GM18508 (cell line): ENCODE measurements at regions not wholly inside any gene's neighbourhood (a gene's known extent, or its start where the extent isn't known, plus 50 kb on each side); places are given as distances from the start of the nearest gene placed in this dataset.

Experiments used
- ATAC-seq: cut with Tn5 transposase; IDR thresholded peaks from one replicate; pipeline ENCODE4 v1.9.1; 2021; ENCODE audit warnings: moderate number of reproducible peaks; ENCODE audit not compliant: insufficient read depth, unreplicated experiment

- ATAC-seq: no peak
Measured at GRCh38 chr10:3016016-3016415, 51.3 kb upstream of the PFKP start.

- ATAC-seq: no peak
Measured at GRCh38 chr10:3014968-3015367, 52.4 kb upstream of the PFKP start.

- ATAC-seq: no peak
Measured at GRCh38 chr10:3012223-3012622, 55.1 kb upstream of the PFKP start.

- no peak for ATAC-seq
Measured at GRCh38 chr10:3010816-3011460, 56.4 kb upstream of the PFKP start.

- ATAC-seq: no peak
Measured at GRCh38 chr10:3010334-3010733, 57.0 kb upstream of the PFKP start.

GRCh38 chr10:3009341-3009740, 58.0 kb upstream of the PFKP start:
- no peak for ATAC-seq

GRCh38 chr10:3008518-3009195, 58.7 kb upstream of the PFKP start:
- ATAC-seq: no peak

GRCh38 chr10:3006607-3007006, 60.7 kb upstream of the PFKP start:
- no peak for ATAC-seq

- no peak for ATAC-seq
Measured at GRCh38 chr10:3006093-3006492, 61.3 kb upstream of the PFKP start.

GRCh38 chr10:3002304-3002703, 65.0 kb upstream of the PFKP start:
- ATAC-seq: no peak

- ATAC-seq: no peak
Measured at GRCh38 chr10:3000048-3000447, 67.3 kb upstream of the PFKP start.

GRCh38 chr10:2994221-2994961, 73.0 kb upstream of the PFKP start:
- ATAC-seq: no peak

GRCh38 chr10:2993636-2994035, 73.7 kb upstream of the PFKP start:
- ATAC-seq: no peak

GRCh38 chr10:2992401-2993198, 74.7 kb upstream of the PFKP start:
- no peak for ATAC-seq

- no peak for ATAC-seq
Measured at GRCh38 chr10:2990764-2991163, 76.6 kb upstream of the PFKP start.

- no peak for ATAC-seq
Measured at GRCh38 chr10:2989292-2989947, 77.9 kb upstream of the PFKP start.

- no peak for ATAC-seq
Measured at GRCh38 chr10:2987185-2987768, 80.1 kb upstream of the PFKP start.

GRCh38 chr10:2986391-2986801, 81.0 kb upstream of the PFKP start:
- no peak for ATAC-seq

GRCh38 chr10:2985729-2986232, 81.6 kb upstream of the PFKP start:
- ATAC-seq: no peak

GRCh38 chr10:2984682-2985081, 82.7 kb upstream of the PFKP start:
- ATAC-seq: peak; percentile 42
